ENCODE measurements at regions not wholly inside any gene's neighbourhood (a gene's known extent, or its start where the extent isn't known, plus 50 kb on each side); places are given as distances from the start of the nearest gene placed in this dataset.

GRCh38 chr5:24068524-24068923 is 561.1 kb downstream of the PRDM9 start:
- intact Hi-C loops (cut with micrococcal nuclease; ENCODE audit: unreplicated experiment), result no loop called here
- no peaks in the 10 kb centered on the region for H3K9me3 ChIP-seq (ENCODE audit: insufficient read depth, low read depth)
- H3K4me3 ChIP-seq, result no peak overlapping the region
- H3K36me3 ChIP-seq (ENCODE audit: low read depth), result no peaks in the 10 kb centered on the region
- H3F3A ChIP-seq (ENCODE audit: insufficient read depth, low read depth), result no peaks in the 10 kb centered on the region
- no peak overlapping the region for H2AFZ ChIP-seq
- no peaks in the 10 kb centered on the region for H4K20me1 ChIP-seq (ENCODE audit: insufficient read depth)
- H3K27me3 ChIP-seq (ENCODE audit: insufficient read depth, low read depth), result no peaks in the 10 kb centered on the region
- ChIA-PET CTCF (no interaction called here), POLR2A (ENCODE audit: unreplicated experiment) (interaction anchor here (0.6 kb wide), 1 partner anchor 57 kb away, joined by 7 read pairs; no protein-coding TSS in a partner anchor)
- H3K4me1 ChIP-seq (replicated peaks; ENCODE audit: insufficient read depth), result peaks cover 10% of the 10 kb centered on the region
- no peaks in the 10 kb centered on the region for H3K9me2 ChIP-seq (ENCODE audit: insufficient read depth)
- H3K27ac ChIP-seq, result no peak overlapping the region
- BruUV-seq (replicated peaks), result no TSS peak
- no peak for TF ChIP-seq CTCF (conservative IDR thresholded peaks at IDR 0.05)
- TF ChIP-seq EZH2 (IDR thresholded peaks at IDR 0.05; ENCODE audit: low read depth), result no peak
- no peak overlapping the region for H3K4me2 ChIP-seq
- no peaks in the 10 kb centered on the region for H3K79me2 ChIP-seq (ENCODE audit: low read depth)
- DNase-seq, result no peak

GRCh38 chr5:24073107-24073506 is 565.7 kb downstream of the PRDM9 start:
- H3K4me3 ChIP-seq, result no peak overlapping the region
- TF ChIP-seq EZH2 (IDR thresholded peaks at IDR 0.05; ENCODE audit: low read depth) (no peak), CTCF (conservative IDR thresholded peaks at IDR 0.05) (no peak)
- H3K9me2 ChIP-seq (ENCODE audit: insufficient read depth), result no peaks in the 10 kb centered on the region
- no peaks in the 10 kb centered on the region for H3K36me3 ChIP-seq (ENCODE audit: low read depth)
- H3K4me1 ChIP-seq (replicated peaks; ENCODE audit: insufficient read depth), result no peaks in the 10 kb centered on the region
- BruUV-seq (replicated peaks), result no TSS peak
- H3K79me2 ChIP-seq (ENCODE audit: low read depth), result no peaks in the 10 kb centered on the region
- no peak overlapping the region for H3K27ac ChIP-seq
- POLR2A ChIA-PET (ENCODE audit: unreplicated experiment), result no interaction called here
- no peak overlapping the region for H3K4me2 ChIP-seq
- no peak for DNase-seq
- no peaks in the 10 kb centered on the region for H4K20me1 ChIP-seq (ENCODE audit: insufficient read depth)
- H3K27me3 ChIP-seq (ENCODE audit: insufficient read depth, low read depth), result no peaks in the 10 kb centered on the region
- H3F3A ChIP-seq (ENCODE audit: insufficient read depth, low read depth), result no peaks in the 10 kb centered on the region
- H3K9me3 ChIP-seq (ENCODE audit: insufficient read depth, low read depth), result no peaks in the 10 kb centered on the region
- no peak overlapping the region for H2AFZ ChIP-seq
- CTCF ChIA-PET, result no interaction called here
- intact Hi-C loops (cut with micrococcal nuclease; ENCODE audit: unreplicated experiment), result no loop called here

GRCh38 chr5:24080046-24080445 is 564.7 kb downstream of the CDH10 start:
- H3K27ac ChIP-seq, result no peak overlapping the region
- POLR2A ChIA-PET (ENCODE audit: unreplicated experiment), result no interaction called here
- CTCF ChIA-PET, result no interaction called here
- H3K9me3 ChIP-seq (ENCODE audit: insufficient read depth, low read depth), result no peaks in the 10 kb centered on the region
- no peak overlapping the region for H3K4me3 ChIP-seq
- no peaks in the 10 kb centered on the region for H3K4me1 ChIP-seq (replicated peaks; ENCODE audit: insufficient read depth)
- TF ChIP-seq CTCF (conservative IDR thresholded peaks at IDR 0.05) (no peak), EZH2 (IDR thresholded peaks at IDR 0.05; ENCODE audit: low read depth) (no peak)
- no peaks in the 10 kb centered on the region for H4K20me1 ChIP-seq (ENCODE audit: insufficient read depth)
- no peaks in the 10 kb centered on the region for H3K27me3 ChIP-seq (ENCODE audit: insufficient read depth, low read depth)
- no peak overlapping the region for H3K4me2 ChIP-seq
- BruUV-seq (replicated peaks), result no TSS peak
- H3K9me2 ChIP-seq (ENCODE audit: insufficient read depth), result no peaks in the 10 kb centered on the region
- intact Hi-C loops (cut with micrococcal nuclease; ENCODE audit: unreplicated experiment), result no loop called here
- no peaks in the 10 kb centered on the region for H3F3A ChIP-seq (ENCODE audit: insufficient read depth, low read depth)
- H3K36me3 ChIP-seq (ENCODE audit: low read depth), result no peaks in the 10 kb centered on the region
- DNase-seq, result no peak
- H3K79me2 ChIP-seq (ENCODE audit: low read depth), result no peaks in the 10 kb centered on the region
- no peak overlapping the region for H2AFZ ChIP-seq

Measured in PC-9 (cell line).